ENCODE measurements at regions not wholly inside any gene's neighbourhood (a gene's known extent, or its start where the extent isn't known, plus 50 kb on each side); places are given as distances from the start of the nearest gene placed in this dataset.
"Not testable (repeated sequence)": the region's sequence is repeated elsewhere in the genome, so short reads cannot be mapped to it uniquely, and the experiment has no call there.

- Mint-ChIP-seq H3K27me3 (ENCODE audit: insufficient read depth) (peaks cover 7% of the 10 kb centered on the region), H3K36me3 (ENCODE audit: low read depth) (no peaks in the 10 kb centered on the region), H3K4me3 (no peak overlapping the region), H3K4me1 (no peaks in the 10 kb centered on the region), H3K9me3 (no peaks in the 10 kb centered on the region), H3K27ac (no peak overlapping the region)
- TF ChIP-seq CTCF (conservative IDR thresholded peaks at IDR 0.05), result no peak
- no peaks in the 10 kb centered on the region for H3K9me3 ChIP-seq (ENCODE audit: control insufficient read depth, low read length)
- no peaks in the 10 kb centered on the region for H3K4me1 ChIP-seq (ENCODE audit: control insufficient read depth, insufficient read depth, low read length)
- H3K27me3 ChIP-seq (ENCODE audit: control insufficient read depth, insufficient read depth, low read length, poor library complexity, severe bottlenecking), result peaks cover 1% of the 10 kb centered on the region
- H3K36me3 ChIP-seq (ENCODE audit: control insufficient read depth, insufficient read depth, low read length), result no peaks in the 10 kb centered on the region
- H3K9ac ChIP-seq (ENCODE audit: extremely low read depth, low read length, poor library complexity, severe bottlenecking), result no peak overlapping the region
- no peak overlapping the region for H3K27ac ChIP-seq (ENCODE audit: low read depth, low read length)
- H3K4me3 ChIP-seq (ENCODE audit: low read length), result no peak overlapping the region
- WGBS, 2 experiments (ENCODE audit: insufficient coverage in 1 of 2, insufficient read length in 1 of 2), result 85 to 87% methylated on average over 7 to 11 of the region's 11 CpGs
- no peak for DNase-seq
These were observed 109.1 kb downstream of the C17orf67 start for GRCh38 chr17:56724664-56725063.

- Mint-ChIP-seq H3K9me3 (no peaks in the 10 kb centered on the region), H3K27me3 (ENCODE audit: insufficient read depth) (peaks cover 6% of the 10 kb centered on the region)
- WGBS, 2 experiments (ENCODE audit: insufficient coverage in 1 of 2, insufficient read length in 1 of 2), result 86 to 96% methylated on average over 3 to 4 of the region's 4 CpGs
These were observed 108.6 kb downstream of the C17orf67 start for GRCh38 chr17:56725144-56725543.

GRCh38 chr17:56727876-56728617 is 105.7 kb downstream of the C17orf67 start:
- H3K27ac ChIP-seq (ENCODE audit: low read depth, low read length), result no peak overlapping the region
- no peak for DNase-seq
- Mint-ChIP-seq H3K27me3 (ENCODE audit: insufficient read depth) (peaks cover 4% of the 10 kb centered on the region), H3K27ac (no peak overlapping the region), H3K36me3 (ENCODE audit: low read depth) (no peaks in the 10 kb centered on the region), H3K9me3 (no peaks in the 10 kb centered on the region), H3K4me1 (no peaks in the 10 kb centered on the region), H3K4me3 (no peak overlapping the region)
- H3K4me1 ChIP-seq (ENCODE audit: control insufficient read depth, insufficient read depth, low read length), result no peaks in the 10 kb centered on the region
- whole genome bisulfite sequencing, 2 experiments (ENCODE audit: insufficient coverage in 1 of 2, insufficient read length in 1 of 2), result 81 to 88% methylated on average over 6 of the region's 6 CpGs
- H3K4me3 ChIP-seq (ENCODE audit: low read length), result no peak overlapping the region
- peak; percentile 36 for TF ChIP-seq CTCF (conservative IDR thresholded peaks at IDR 0.05)
- no peaks in the 10 kb centered on the region for H3K36me3 ChIP-seq (ENCODE audit: control insufficient read depth, insufficient read depth, low read length)
- H3K9ac ChIP-seq (ENCODE audit: extremely low read depth, low read length, poor library complexity, severe bottlenecking), result no peak overlapping the region
- H3K9me3 ChIP-seq (ENCODE audit: control insufficient read depth, low read length), result no peaks in the 10 kb centered on the region
- H3K27me3 ChIP-seq (ENCODE audit: control insufficient read depth, insufficient read depth, low read length, poor library complexity, severe bottlenecking), result peaks cover 10% of the 10 kb centered on the region

More at GRCh38 chr17:56725144-56725543, 108.6 kb downstream of the C17orf67 start:
- Histone ChIP-seq H3K9me3 (ENCODE audit: control insufficient read depth, low read length) (no peaks in the 10 kb centered on the region), H3K4me3 (ENCODE audit: low read length) (no peak overlapping the region), H3K9ac (ENCODE audit: extremely low read depth, low read length, poor library complexity, severe bottlenecking) (no peak overlapping the region), H3K27me3 (ENCODE audit: control insufficient read depth, insufficient read depth, low read length, poor library complexity, severe bottlenecking) (peaks cover 4% of the 10 kb centered on the region), H3K27ac (ENCODE audit: low read depth, low read length) (no peak overlapping the region), H3K4me1 (ENCODE audit: control insufficient read depth, insufficient read depth, low read length) (no peaks in the 10 kb centered on the region), H3K36me3 (ENCODE audit: control insufficient read depth, insufficient read depth, low read length) (no peaks in the 10 kb centered on the region)
- no peak for TF ChIP-seq CTCF (conservative IDR thresholded peaks at IDR 0.05)
- no peaks in the 10 kb centered on the region for H3K36me3 Mint-ChIP-seq (ENCODE audit: low read depth)
- H3K27ac Mint-ChIP-seq, result no peak overlapping the region
- no peak for DNase-seq
- H3K4me3 Mint-ChIP-seq, result no peak overlapping the region
- H3K4me1 Mint-ChIP-seq, result no peaks in the 10 kb centered on the region

GRCh38 chr17:56731096-56731495 is 102.6 kb downstream of the C17orf67 start:
- 92% methylated on average over 2 to 5 of the region's 5 CpGs for WGBS, 2 experiments (ENCODE audit: insufficient coverage in 1 of 2, insufficient read length in 1 of 2)
- not testable (repeated sequence) for H3K9me3 ChIP-seq (ENCODE audit: control insufficient read depth, low read length); H3K9ac ChIP-seq (ENCODE audit: extremely low read depth, low read length, poor library complexity, severe bottlenecking); H3K9me3 Mint-ChIP-seq; H3K4me3 Mint-ChIP-seq; H3K4me1 Mint-ChIP-seq; DNase-seq; H3K36me3 Mint-ChIP-seq (ENCODE audit: low read depth); H3K27ac Mint-ChIP-seq; H3K27ac ChIP-seq (ENCODE audit: low read depth, low read length); H3K36me3 ChIP-seq (ENCODE audit: control insufficient read depth, insufficient read depth, low read length); H3K4me3 ChIP-seq (ENCODE audit: low read length); H3K4me1 ChIP-seq (ENCODE audit: control insufficient read depth, insufficient read depth, low read length); H3K27me3 ChIP-seq (ENCODE audit: control insufficient read depth, insufficient read depth, low read length, poor library complexity, severe bottlenecking); H3K27me3 Mint-ChIP-seq (ENCODE audit: insufficient read depth)
